ENCODE measurements at regions not wholly inside any gene's neighbourhood (a gene's known extent, or its start where the extent isn't known, plus 50 kb on each side); places are given as distances from the start of the nearest gene placed in this dataset.

DNA sequence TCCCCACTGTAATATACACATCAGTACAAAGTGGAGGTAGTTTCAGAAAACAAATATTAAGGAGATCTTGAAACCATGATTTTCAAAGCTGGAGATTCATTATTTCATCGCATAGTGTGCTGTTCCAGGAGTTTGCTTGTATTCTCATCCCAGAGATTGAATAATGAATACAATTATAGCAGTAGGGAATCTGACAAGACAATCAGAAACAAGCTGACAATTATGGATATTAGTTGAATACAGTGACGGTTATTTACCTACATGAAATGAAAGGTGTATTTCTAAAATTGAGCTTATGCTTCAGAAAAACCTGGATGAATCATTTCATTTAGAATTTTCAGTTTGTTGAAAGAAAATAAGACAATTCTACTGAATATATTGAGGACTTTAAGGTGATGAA lies 2119.0 kb downstream of the MRPL39 start:
- no peak overlapping the region for H3K9ac ChIP-seq (ENCODE audit: low read depth, low read length)
- CTCF ChIA-PET = no interaction called here

More for the DNA sequence above, 2119.0 kb downstream of the MRPL39 start:
- H2AFZ ChIP-seq (replicated peaks; ENCODE audit: low read length, poor library complexity) = no peak overlapping the region
- intact Hi-C loops (cut with micrococcal nuclease) = no loop called here
- no peak overlapping the region for H2AK5ac ChIP-seq (ENCODE audit: low read depth, low read length)
- in situ Hi-C loops (cut with MboI; ENCODE audit: low sequenced_read_pairs) = no loop called here
- H4K20me1 ChIP-seq (ENCODE audit: insufficient read depth, low read length) = no peaks in the 10 kb centered on the region
- POLR2A ChIA-PET (ENCODE audit: unreplicated experiment) = no interaction called here
- no peak overlapping the region for H3K4me3 ChIP-seq (ENCODE audit: insufficient read depth, low read depth, low read length)
- TF ChIP-seq SMC3 (IDR thresholded peaks at IDR 0.05; ENCODE audit: low read depth, low read length) = no peak
- TF ChIP-seq, protein P1, sequence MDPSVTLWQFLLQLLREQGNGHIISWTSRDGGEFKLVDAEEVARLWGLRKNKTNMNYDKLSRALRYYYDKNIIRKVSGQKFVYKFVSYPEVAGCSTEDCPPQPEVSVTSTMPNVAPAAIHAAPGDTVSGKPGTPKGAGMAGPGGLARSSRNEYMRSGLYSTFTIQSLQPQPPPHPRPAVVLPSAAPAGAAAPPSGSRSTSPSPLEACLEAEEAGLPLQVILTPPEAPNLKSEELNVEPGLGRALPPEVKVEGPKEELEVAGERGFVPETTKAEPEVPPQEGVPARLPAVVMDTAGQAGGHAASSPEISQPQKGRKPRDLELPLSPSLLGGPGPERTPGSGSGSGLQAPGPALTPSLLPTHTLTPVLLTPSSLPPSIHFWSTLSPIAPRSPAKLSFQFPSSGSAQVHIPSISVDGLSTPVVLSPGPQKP (IDR thresholded peaks at IDR 0.05; ENCODE audit: borderline replicate concordance, low read depth, low read length) = no peak
- TF ChIP-seq, protein P2, sequence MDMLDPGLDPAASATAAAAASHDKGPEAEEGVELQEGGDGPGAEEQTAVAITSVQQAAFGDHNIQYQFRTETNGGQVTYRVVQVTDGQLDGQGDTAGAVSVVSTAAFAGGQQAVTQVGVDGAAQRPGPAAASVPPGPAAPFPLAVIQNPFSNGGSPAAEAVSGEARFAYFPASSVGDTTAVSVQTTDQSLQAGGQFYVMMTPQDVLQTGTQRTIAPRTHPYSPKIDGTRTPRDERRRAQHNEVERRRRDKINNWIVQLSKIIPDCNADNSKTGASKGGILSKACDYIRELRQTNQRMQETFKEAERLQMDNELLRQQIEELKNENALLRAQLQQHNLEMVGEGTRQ (IDR thresholded peaks at IDR 0.05; ENCODE audit: low read depth, low read length) = no peak
- no peak for TF ChIP-seq BHLHE40 (IDR thresholded peaks at IDR 0.05; ENCODE audit: low read depth, low read length)
- no peak for TF ChIP-seq FOS (IDR thresholded peaks at IDR 0.05; ENCODE audit: low read depth, low read length)
- no peak for TF ChIP-seq RFX5 (IDR thresholded peaks at IDR 0.05; ENCODE audit: low read depth, low read length)
- no peak for TF ChIP-seq CHD1 (IDR thresholded peaks at IDR 0.05; ENCODE audit: low read depth, low read length)
- TF ChIP-seq RCOR1 (IDR thresholded peaks at IDR 0.05; ENCODE audit: insufficient replicate concordance, low read length) = no peak
- no peak for TF ChIP-seq MAZ (IDR thresholded peaks at IDR 0.05; ENCODE audit: borderline replicate concordance, low read depth, low read length)
- TF ChIP-seq NFE2L2 (IDR thresholded peaks at IDR 0.05; ENCODE audit: low read depth, low read length) = no peak
- no peak for TF ChIP-seq RAD21 (IDR thresholded peaks at IDR 0.05; ENCODE audit: low read length)
- TF ChIP-seq CEBPB (IDR thresholded peaks at IDR 0.05; ENCODE audit: low read depth, low read length) = no peak
- no peak for TF ChIP-seq POLR2A (IDR thresholded peaks at IDR 0.05; ENCODE audit: low read depth, low read length)
- no peak for TF ChIP-seq MAFK (IDR thresholded peaks at IDR 0.05; ENCODE audit: low read depth, low read length)
- TF ChIP-seq, protein P3, sequence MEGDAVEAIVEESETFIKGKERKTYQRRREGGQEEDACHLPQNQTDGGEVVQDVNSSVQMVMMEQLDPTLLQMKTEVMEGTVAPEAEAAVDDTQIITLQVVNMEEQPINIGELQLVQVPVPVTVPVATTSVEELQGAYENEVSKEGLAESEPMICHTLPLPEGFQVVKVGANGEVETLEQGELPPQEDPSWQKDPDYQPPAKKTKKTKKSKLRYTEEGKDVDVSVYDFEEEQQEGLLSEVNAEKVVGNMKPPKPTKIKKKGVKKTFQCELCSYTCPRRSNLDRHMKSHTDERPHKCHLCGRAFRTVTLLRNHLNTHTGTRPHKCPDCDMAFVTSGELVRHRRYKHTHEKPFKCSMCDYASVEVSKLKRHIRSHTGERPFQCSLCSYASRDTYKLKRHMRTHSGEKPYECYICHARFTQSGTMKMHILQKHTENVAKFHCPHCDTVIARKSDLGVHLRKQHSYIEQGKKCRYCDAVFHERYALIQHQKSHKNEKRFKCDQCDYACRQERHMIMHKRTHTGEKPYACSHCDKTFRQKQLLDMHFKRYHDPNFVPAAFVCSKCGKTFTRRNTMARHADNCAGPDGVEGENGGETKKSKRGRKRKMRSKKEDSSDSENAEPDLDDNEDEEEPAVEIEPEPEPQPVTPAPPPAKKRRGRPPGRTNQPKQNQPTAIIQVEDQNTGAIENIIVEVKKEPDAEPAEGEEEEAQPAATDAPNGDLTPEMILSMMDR (conservative IDR thresholded peaks at IDR 0.05; ENCODE audit: low read depth, low read length) = no peak
- no peak for TF ChIP-seq MXI1 (IDR thresholded peaks at IDR 0.05; ENCODE audit: borderline replicate concordance, low read depth, low read length)
- no peak overlapping the region for H4K5ac ChIP-seq (ENCODE audit: low read depth, low read length)
- no peak overlapping the region for H2BK15ac ChIP-seq (ENCODE audit: low read depth, low read length)
- H2BK120ac ChIP-seq (ENCODE audit: low read depth, low read length) = no peak overlapping the region
- no peak overlapping the region for H2AK9ac ChIP-seq (replicated peaks; ENCODE audit: low read depth, low read length, poor library complexity)
- H4K8ac ChIP-seq (ENCODE audit: low read depth in 2 of 2, low read length in 2 of 2) = no peak overlapping the region
- no peak overlapping the region for H3K14ac ChIP-seq (replicated peaks; ENCODE audit: low read depth, low read length)
- no peaks in the 10 kb centered on the region for H3K36me3 ChIP-seq (ENCODE audit: control insufficient read depth, insufficient read depth, low read length)
- no peak overlapping the region for H3K4me2 ChIP-seq (ENCODE audit: low read depth, low read length)
- dilution Hi-C loops (cut with HindIII; ENCODE audit: low sequenced_read_pairs, unreplicated experiment) = no loop called here
- no peak overlapping the region for H3K23ac ChIP-seq (ENCODE audit: low read depth, low read length)
- no peaks in the 10 kb centered on the region for H3K79me1 ChIP-seq (ENCODE audit: low read depth in 1 of 2, low read length in 2 of 2)
- no peak overlapping the region for H3K18ac ChIP-seq (ENCODE audit: low read depth, low read length)
- WGBS, 2 experiments (ENCODE audit: extremely low coverage in 2 of 2, insufficient read length in 1 of 2) = no CpG with 5 or more reads among the region's 2 CpGs
- H3K4me1 ChIP-seq (ENCODE audit: control insufficient read depth, insufficient read depth, low read length) = no peaks in the 10 kb centered on the region
- no TSS peak for BruUV-seq (replicated peaks)
- no peak for DNase-seq
- no peak overlapping the region for H2BK20ac ChIP-seq (ENCODE audit: low read depth, low read length)
- no peak overlapping the region for H3K4ac ChIP-seq (ENCODE audit: low read depth, low read length)
- H3K27me3 ChIP-seq (ENCODE audit: control insufficient read depth, insufficient read depth, low read length) = no peaks in the 10 kb centered on the region
- no peak for ATAC-seq (ENCODE audit: low read depth)
- no peak overlapping the region for H2BK5ac ChIP-seq (ENCODE audit: low read depth, low read length, poor library complexity, severe bottlenecking)
- no peak overlapping the region for H3K56ac ChIP-seq (ENCODE audit: extremely low read depth, insufficient read depth, low read length)
- H4K91ac ChIP-seq (ENCODE audit: insufficient read depth, low read depth, low read length) = no peak overlapping the region
- H3K9me1 ChIP-seq (ENCODE audit: insufficient read depth, low read length) = no peaks in the 10 kb centered on the region
- H3K27ac ChIP-seq (ENCODE audit: insufficient read depth, low read length) = no peak overlapping the region
- peaks cover 6% of the 10 kb centered on the region for H3K9me3 ChIP-seq (ENCODE audit: control insufficient read depth, insufficient read depth, low read length)

All from IMR-90 (cell line).